Liver (tissue), 3 donors: ENCODE measurements at regions not wholly inside any gene's neighbourhood (a gene's known extent, or its start where the extent isn't known, plus 50 kb on each side); places are given as distances from the start of the nearest gene placed in this dataset.
"Not testable (repeated sequence)": the region's sequence is repeated elsewhere in the genome, so short reads cannot be mapped to it uniquely, and the experiment has no call there.

ENCODE experiments used
- ATF3 ChIP-seq: IDR thresholded peaks from 2 replicates; pipeline ENCODE4 v1.6.1; 2016; ENCODE audit warnings: antibody characterized with exemption
- CTCF ChIP-seq: fragments of 150-350 bp; IDR thresholded peaks from 2 replicates; pipeline ENCODE4 v1.5.1; 2017; ENCODE audit warnings: improper control_type of control experiment, low read depth, low read length; ENCODE audit not compliant: missing input control
- FOXA1 ChIP-seq: IDR thresholded peaks from 2 replicates; pipeline ENCODE4 v1.6.1; 2016; ENCODE audit warnings: antibody characterized with exemption
- GABPA ChIP-seq, 2 donors: IDR thresholded peaks in 1 of 2; conservative IDR thresholded peaks in 1 of 2; 2 replicates each; pipeline ENCODE4 v1.6.1; 2016; ENCODE audit warnings: antibody characterized with exemption in 2 of 2, mild to moderate bottlenecking in 1 of 2, moderate library complexity in 1 of 2
- HNF4A ChIP-seq, 2 donors: conservative IDR thresholded peaks; 2 replicates each; pipeline ENCODE4 v1.6.1; 2016; ENCODE audit warnings: antibody characterized with exemption in 2 of 2, mild to moderate bottlenecking in 2 of 2
- JUND ChIP-seq, 2 donors: IDR thresholded peaks; 2 replicates each; pipeline ENCODE4 v1.6.1; 2016; ENCODE audit warnings: antibody characterized with exemption in 2 of 2
- MAX ChIP-seq: IDR thresholded peaks from 2 replicates; pipeline ENCODE4 v1.6.1; 2016; ENCODE audit warnings: antibody characterized with exemption
- SP1 ChIP-seq: IDR thresholded peaks from 2 replicates; pipeline ENCODE4 v1.6.1; 2018; ENCODE audit warnings: antibody characterized with exemption, mild to moderate bottlenecking
- donor health status: healthy.
- donor health status: healthy.

GRCh38 chr2:66242888-66243287 is 192.0 kb upstream of the MEIS1 start:
- not testable (repeated sequence) for TF ChIP-seq CTCF; SP1; MAX; HNF4A (conservative IDR thresholded peaks at IDR 0.05); ATF3; FOXA1; JUND (IDR thresholded peaks at IDR 0.05); GABPA (IDR thresholded peaks at IDR 0.05 in 1 of 2, conservative IDR thresholded peaks at IDR 0.05 in 1 of 2)
